GM12892 (cell line): ENCODE measurements at regions not wholly inside any gene's neighbourhood (a gene's known extent, or its start where the extent isn't known, plus 50 kb on each side); places are given as distances from the start of the nearest gene placed in this dataset.
"Not testable (repeated sequence)": the region's sequence is repeated elsewhere in the genome, so short reads cannot be mapped to it uniquely, and the experiment has no call there.

Experiments
- DNase-seq: peaks from one replicate; pipeline ENCODE4 v3.0.0; 2011; ENCODE audit not compliant: insufficient read length
- FAIRE-seq: peaks from 2 replicates; lab custom pipeline; 2011; peaks lifted over from hg19 to GRCh38; lab: Jason Lieb, UNC
- POLR2A ChIP-seq: IDR thresholded peaks from 2 replicates; pipeline ENCODE4 v1.6.1; 2011; ENCODE audit warnings: low read depth, low read length, control low read depth
- POLR2AphosphoS5 ChIP-seq: IDR thresholded peaks from 2 replicates; pipeline ENCODE4 v1.6.1; 2011; ENCODE audit warnings: low read depth, low read length, control low read depth
- TAF1 ChIP-seq: IDR thresholded peaks from 2 replicates; pipeline ENCODE4 v1.6.1; 2011; ENCODE audit warnings: low read depth, mild to moderate bottlenecking, control low read depth, low read length, borderline replicate concordance

GRCh38 chr2:65922794-65923193 is 490.4 kb upstream of the SPRED2 start:
- no peak for DNase-seq
- no peak for FAIRE-seq
- TF ChIP-seq TAF1 (no peak), POLR2AphosphoS5 (no peak), POLR2A (no peak)

DNA sequence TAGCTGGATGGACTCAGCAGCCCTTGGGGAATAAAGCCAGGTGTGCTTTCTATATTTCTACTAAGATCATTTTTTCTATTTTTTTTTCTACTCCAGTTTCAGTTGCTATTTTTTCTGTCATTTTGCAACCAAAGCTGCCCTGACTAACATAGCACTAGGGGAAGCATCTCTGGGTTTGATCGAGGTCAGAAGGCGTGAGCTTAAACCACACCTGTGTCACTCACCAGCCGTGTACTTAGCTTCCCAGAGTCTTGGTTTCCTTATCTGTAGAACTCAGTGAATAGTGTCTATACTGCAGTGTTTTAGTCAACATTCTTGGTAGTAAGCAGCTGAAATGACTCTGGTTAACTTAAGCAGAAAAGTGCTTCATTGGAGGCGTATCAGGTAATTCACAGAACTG is 489.6 kb upstream of the SPRED2 start:
- DNase-seq (no peak), FAIRE-seq (no peak)
- no peak for TF ChIP-seq POLR2A
- no peak for TF ChIP-seq POLR2AphosphoS5
- no peak for TF ChIP-seq TAF1

- DNase-seq = no peak
- FAIRE-seq = no peak
- TF ChIP-seq POLR2A (no peak), TAF1 (no peak), POLR2AphosphoS5 (no peak)
Observed at GRCh38 chr2:65921116-65921515, 488.7 kb upstream of the SPRED2 start.

DNA sequence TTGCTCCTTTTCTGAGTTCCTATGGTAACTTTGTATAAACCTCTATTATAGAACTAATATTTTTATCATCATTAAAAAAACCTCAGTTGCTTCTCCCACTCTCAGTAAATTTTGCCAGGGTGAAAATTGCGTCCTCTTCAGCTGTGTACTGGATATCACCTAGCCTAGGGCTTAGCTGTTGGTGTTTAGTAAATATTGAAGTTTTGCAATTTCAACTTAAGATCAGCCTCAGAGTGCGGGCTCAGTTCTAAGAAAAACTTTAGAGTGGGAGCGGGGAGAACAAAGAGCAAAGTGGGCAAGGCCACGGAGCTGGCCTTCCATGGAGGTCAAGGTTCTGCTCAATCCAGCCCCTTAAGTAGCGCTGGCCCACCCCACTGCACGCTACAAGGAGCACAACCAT is 488.3 kb upstream of the SPRED2 start:
- DNase-seq (no peak), FAIRE-seq (no peak)
- TF ChIP-seq POLR2A (no peak), TAF1 (no peak), POLR2AphosphoS5 (no peak)

GRCh38 chr2:65919550-65920188 is 487.3 kb upstream of the SPRED2 start:
- DNase-seq = no peak
- no peak for TF ChIP-seq POLR2A
- FAIRE-seq = no peak

GRCh38 chr2:65918760-65919187 is 486.4 kb upstream of the SPRED2 start:
- FAIRE-seq (no peak), DNase-seq (no peak)
- TF ChIP-seq TAF1 (no peak), POLR2AphosphoS5 (no peak), POLR2A (no peak)

DNA sequence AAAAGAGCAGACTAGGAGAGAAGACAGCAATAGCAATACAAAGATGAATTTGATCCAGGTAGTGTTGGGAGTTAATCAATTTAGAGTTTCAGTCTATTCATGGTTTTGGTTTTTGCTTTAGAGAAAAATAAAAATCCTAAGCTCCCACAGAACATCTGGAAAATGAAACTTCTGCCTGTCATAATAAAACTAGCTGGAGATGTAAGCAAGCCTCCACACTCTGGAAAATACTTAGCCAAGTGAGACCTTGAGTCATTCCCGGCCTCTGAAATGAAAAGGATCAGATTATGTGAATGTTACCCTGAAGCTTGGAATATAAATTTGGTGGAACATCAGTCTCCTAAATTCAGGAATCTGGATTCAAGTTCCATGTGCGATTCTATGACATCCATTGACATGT is 485.6 kb upstream of the SPRED2 start:
- FAIRE-seq (no peak), DNase-seq (no peak)
- TF ChIP-seq POLR2AphosphoS5 (no peak), TAF1 (no peak), POLR2A (no peak)

GRCh38 chr2:65916785-65917295 is 484.4 kb upstream of the SPRED2 start:
- TF ChIP-seq POLR2AphosphoS5 (no peak), TAF1 (no peak), POLR2A (no peak)
- no peak for FAIRE-seq
- no peak for DNase-seq

GRCh38 chr2:65916177-65916576 is 483.8 kb upstream of the SPRED2 start:
- FAIRE-seq = no peak
- no peak for DNase-seq
- TF ChIP-seq POLR2AphosphoS5 = no peak
- no peak for TF ChIP-seq POLR2A
- no peak for TF ChIP-seq TAF1

DNA sequence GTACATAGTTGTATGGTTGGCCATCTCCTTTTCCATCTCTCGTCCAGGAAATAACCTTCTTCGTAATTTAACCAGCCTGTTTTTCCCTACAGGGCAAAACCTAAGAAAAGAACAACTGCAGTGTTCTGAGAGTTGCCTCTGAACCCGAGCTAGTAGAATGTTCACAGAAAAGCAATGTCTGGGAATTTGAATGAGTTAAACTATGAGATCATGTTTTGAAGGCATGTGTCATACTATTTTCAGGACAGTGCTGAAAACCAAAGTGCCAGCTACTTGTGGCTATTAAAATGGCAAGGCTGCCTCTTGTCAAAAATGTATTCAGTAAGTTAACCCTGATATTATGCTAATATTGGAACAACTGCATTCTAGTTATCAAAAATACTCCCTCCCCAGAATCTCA is 482.9 kb upstream of the SPRED2 start:
- TF ChIP-seq POLR2AphosphoS5 (no peak), TAF1 (no peak), POLR2A (no peak)
- FAIRE-seq (no peak), DNase-seq (no peak)

- DNase-seq = no peak
- FAIRE-seq = no peak
- TF ChIP-seq POLR2A (no peak), POLR2AphosphoS5 (no peak)
Observed at GRCh38 chr2:65914244-65914786, 481.9 kb upstream of the SPRED2 start.

DNA sequence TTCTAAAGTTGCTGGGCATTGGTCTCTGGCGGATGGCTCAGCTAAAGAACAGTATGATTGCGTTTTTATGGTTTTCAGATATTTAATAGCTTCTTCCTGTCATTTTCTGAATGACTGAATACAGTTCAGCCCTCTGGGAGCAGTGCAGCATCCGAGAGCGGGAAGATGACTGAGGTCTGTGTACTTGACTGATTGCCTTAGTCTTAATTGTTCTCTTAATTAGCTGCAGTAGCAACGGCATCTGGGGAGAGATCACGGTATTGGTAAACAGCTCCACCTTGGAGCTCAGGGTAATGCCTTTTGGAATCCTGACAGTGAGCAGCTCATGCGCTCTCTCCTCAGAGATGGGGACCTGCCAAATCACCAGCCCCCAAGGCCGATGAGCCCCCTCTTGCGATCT is 481.4 kb upstream of the SPRED2 start:
- DNase-seq = no peak
- no peak for TF ChIP-seq POLR2AphosphoS5
- no peak for TF ChIP-seq TAF1
- TF ChIP-seq POLR2A = no peak
- FAIRE-seq = no peak

GRCh38 chr2:65901756-65902155 is 469.4 kb upstream of the SPRED2 start:
- TF ChIP-seq TAF1 (no peak), POLR2AphosphoS5 (no peak), POLR2A (no peak)
- no peak for FAIRE-seq
- no peak for DNase-seq

- TF ChIP-seq TAF1 = no peak
- DNase-seq (no peak), FAIRE-seq (no peak)
Observed at GRCh38 chr2:65896446-65896845, 464.0 kb upstream of the SPRED2 start.

GRCh38 chr2:65890131-65890530 is 457.7 kb upstream of the SPRED2 start:
- not testable (repeated sequence) for DNase-seq, FAIRE-seq
